ENCODE measurements at regions not wholly inside any gene's neighbourhood (a gene's known extent, or its start where the extent isn't known, plus 50 kb on each side); places are given as distances from the start of the nearest gene placed in this dataset.

- TF ChIP-seq CTCF (IDR thresholded peaks at IDR 0.05) (no peak), POLR2A (IDR thresholded peaks at IDR 0.05) (no peak)
These were observed 212.2 kb upstream of the LRRN1 start for GRCh38 chr3:3586843-3587646.
